ENCODE measurements at regions not wholly inside any gene's neighbourhood (a gene's known extent, or its start where the extent isn't known, plus 50 kb on each side); places are given as distances from the start of the nearest gene placed in this dataset.

DNA sequence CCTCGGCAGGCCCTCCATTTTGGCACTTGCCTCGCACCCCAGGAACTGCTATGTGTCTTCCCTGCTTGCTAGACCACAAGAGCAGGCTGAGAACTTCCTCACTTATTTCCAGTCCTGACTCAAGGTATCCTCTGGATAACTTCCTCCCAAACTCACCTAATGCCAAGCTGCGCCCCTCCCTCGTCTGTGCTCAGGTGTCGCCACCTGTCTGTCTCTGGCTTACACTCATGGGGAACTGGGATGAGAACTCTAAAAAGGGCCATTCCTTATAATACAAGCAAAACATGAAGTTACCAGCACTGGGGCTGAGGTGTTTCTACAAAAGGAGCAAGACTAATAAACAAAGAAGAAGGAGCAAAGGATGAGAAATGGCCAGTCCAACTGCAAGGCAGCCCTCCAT lies 191.5 kb upstream of the RMP24 start:
- TF ChIP-seq ARNT (IDR thresholded peaks at IDR 0.05) (no peak), ZNF384 (IDR thresholded peaks at IDR 0.05) (no peak), CTBP1 (IDR thresholded peaks at IDR 0.05; ENCODE audit: borderline replicate concordance) (no peak), FOXK2 (IDR thresholded peaks at IDR 0.05) (no peak), SUZ12 (IDR thresholded peaks at IDR 0.05) (no peak), BHLHE40 (IDR thresholded peaks at IDR 0.05; ENCODE audit: borderline replicate concordance) (no peak)

All from HEK293T (cell line).